Activated T-cell treated with anti-CD3 and anti-CD28 coated beads, Interleukin-2, amount 50 U/mL, for 4 hours (primary cell): ENCODE measurements at regions not wholly inside any gene's neighbourhood (a gene's known extent, or its start where the extent isn't known, plus 50 kb on each side); places are given as distances from the start of the nearest gene placed in this dataset.

ENCODE experiments used
- ATAC-seq, 2 donors: fragments of 200-7000 bp; cut with Tn5 transposase; one replicate each; pipeline ENCODE4 v1.10.0; 2021
- DNase-seq: peaks from one replicate; pipeline ENCODE4 v3.0.0-alpha.2; 2020
- H3K27me3 Mint-ChIP-seq: one replicate; pipeline ENCODE4 v1.8.0; 2021; ENCODE audit warnings: low read depth, mixed read lengths
- H3K36me3 Mint-ChIP-seq: one replicate; pipeline ENCODE4 v1.8.0; 2022; ENCODE audit warnings: mixed read lengths; ENCODE audit not compliant: insufficient read depth
- H3K4me1 Mint-ChIP-seq: one replicate; pipeline ENCODE4 v1.8.0; 2021; ENCODE audit warnings: low read depth, mixed read lengths
- H3K4me3 Mint-ChIP-seq: one replicate; pipeline ENCODE4 v1.8.0; 2021; ENCODE audit warnings: mild to moderate bottlenecking, moderate library complexity, mixed read lengths
- H3K9me3 Mint-ChIP-seq: one replicate; pipeline ENCODE4 v1.8.0; 2021; ENCODE audit warnings: mixed read lengths

- ATAC-seq (no peak), DNase-seq (no peak)
- Mint-ChIP-seq H3K4me3 (no peak overlapping the region), H3K27me3 (peaks cover 6% of the 10 kb centered on the region), H3K36me3 (no peaks in the 10 kb centered on the region), H3K9me3 (no peaks in the 10 kb centered on the region), H3K4me1 (no peaks in the 10 kb centered on the region)
Measured at GRCh38 chr14:101187816-101188570, 284.5 kb upstream of the RTL1 start.

GRCh38 chr14:101188571-101188915 lies 285.0 kb upstream of the RTL1 start:
- H3K27me3 Mint-ChIP-seq = peaks cover 6% of the 10 kb centered on the region
- no peaks in the 10 kb centered on the region for H3K36me3 Mint-ChIP-seq
- H3K9me3 Mint-ChIP-seq = no peaks in the 10 kb centered on the region
- ATAC-seq (no peak), DNase-seq (no peak)
- no peak overlapping the region for H3K4me3 Mint-ChIP-seq
- no peaks in the 10 kb centered on the region for H3K4me1 Mint-ChIP-seq

GRCh38 chr14:101189266-101189665 lies 285.7 kb upstream of the RTL1 start:
- no peak for DNase-seq
- H3K9me3 Mint-ChIP-seq = no peaks in the 10 kb centered on the region
- no peak overlapping the region for H3K4me3 Mint-ChIP-seq
- peaks cover 8% of the 10 kb centered on the region for H3K27me3 Mint-ChIP-seq
- no peaks in the 10 kb centered on the region for H3K4me1 Mint-ChIP-seq
- no peaks in the 10 kb centered on the region for H3K36me3 Mint-ChIP-seq
- ATAC-seq = no peak

- H3K4me1 Mint-ChIP-seq = no peaks in the 10 kb centered on the region
- no peak for ATAC-seq
- no peak for DNase-seq
- H3K27me3 Mint-ChIP-seq = peaks cover 3% of the 10 kb centered on the region
- no peaks in the 10 kb centered on the region for H3K9me3 Mint-ChIP-seq
- H3K36me3 Mint-ChIP-seq = no peaks in the 10 kb centered on the region
- no peak overlapping the region for H3K4me3 Mint-ChIP-seq
Measured at GRCh38 chr14:101189962-101190560, 286.5 kb upstream of the RTL1 start.

- DNase-seq = no peak
- Mint-ChIP-seq H3K4me1 (no peaks in the 10 kb centered on the region), H3K27me3 (peaks cover 2% of the 10 kb centered on the region), H3K9me3 (no peaks in the 10 kb centered on the region), H3K36me3 (no peaks in the 10 kb centered on the region), H3K4me3 (no peak overlapping the region)
- no peak for ATAC-seq
Measured at GRCh38 chr14:101191101-101191720, 287.7 kb upstream of the RTL1 start.

- H3K36me3 Mint-ChIP-seq = no peaks in the 10 kb centered on the region
- no peak for DNase-seq
- H3K4me1 Mint-ChIP-seq = no peaks in the 10 kb centered on the region
- ATAC-seq = no peak
- H3K27me3 Mint-ChIP-seq = peaks cover 2% of the 10 kb centered on the region
- H3K4me3 Mint-ChIP-seq = no peak overlapping the region
- no peaks in the 10 kb centered on the region for H3K9me3 Mint-ChIP-seq
Measured at GRCh38 chr14:101191721-101192660, 288.5 kb upstream of the RTL1 start.

- no peaks in the 10 kb centered on the region for H3K36me3 Mint-ChIP-seq
- H3K27me3 Mint-ChIP-seq = peaks cover 2% of the 10 kb centered on the region
- no peaks in the 10 kb centered on the region for H3K9me3 Mint-ChIP-seq
- H3K4me1 Mint-ChIP-seq = no peaks in the 10 kb centered on the region
- no peak for DNase-seq
- H3K4me3 Mint-ChIP-seq = no peak overlapping the region
- no peak for ATAC-seq
Measured at GRCh38 chr14:101192661-101193000, 289.1 kb upstream of the RTL1 start.

- no peak overlapping the region for H3K4me3 Mint-ChIP-seq
- H3K4me1 Mint-ChIP-seq = no peaks in the 10 kb centered on the region
- DNase-seq = no peak
Measured at GRCh38 chr14:101193106-101193844, 289.8 kb upstream of the RTL1 start.

GRCh38 chr14:101193845-101194372 lies 290.4 kb upstream of the RTL1 start:
- Mint-ChIP-seq H3K36me3 (no peaks in the 10 kb centered on the region), H3K27me3 (peaks cover 2% of the 10 kb centered on the region), H3K4me1 (no peaks in the 10 kb centered on the region), H3K9me3 (no peaks in the 10 kb centered on the region), H3K4me3 (no peak overlapping the region)
- no peak for DNase-seq
- ATAC-seq = no peak

More at GRCh38 chr14:101193106-101193844, 289.8 kb upstream of the RTL1 start:
- ATAC-seq = no peak
- Mint-ChIP-seq H3K36me3 (no peaks in the 10 kb centered on the region), H3K27me3 (peaks cover 2% of the 10 kb centered on the region), H3K9me3 (no peaks in the 10 kb centered on the region)

- Mint-ChIP-seq H3K9me3 (no peaks in the 10 kb centered on the region), H3K36me3 (no peaks in the 10 kb centered on the region), H3K27me3 (peaks cover 2% of the 10 kb centered on the region), H3K4me1 (no peaks in the 10 kb centered on the region), H3K4me3 (no peak overlapping the region)
- no peak for ATAC-seq
- no peak for DNase-seq
Measured at GRCh38 chr14:101194373-101195308, 291.1 kb upstream of the RTL1 start.

- peaks cover 2% of the 10 kb centered on the region for H3K27me3 Mint-ChIP-seq
- no peak for DNase-seq
- H3K9me3 Mint-ChIP-seq = no peaks in the 10 kb centered on the region
Measured at GRCh38 chr14:101195309-101195901, 291.9 kb upstream of the RTL1 start.

GRCh38 chr14:101196051-101196712 lies 292.7 kb upstream of the RTL1 start:
- H3K4me1 Mint-ChIP-seq = no peaks in the 10 kb centered on the region
- ATAC-seq = no peak
- no peak for DNase-seq
- H3K27me3 Mint-ChIP-seq = peaks cover 2% of the 10 kb centered on the region
- no peaks in the 10 kb centered on the region for H3K36me3 Mint-ChIP-seq
- no peaks in the 10 kb centered on the region for H3K9me3 Mint-ChIP-seq
- H3K4me3 Mint-ChIP-seq = no peak overlapping the region

More at GRCh38 chr14:101195309-101195901, 291.9 kb upstream of the RTL1 start:
- H3K4me1 Mint-ChIP-seq = no peaks in the 10 kb centered on the region
- H3K4me3 Mint-ChIP-seq = no peak overlapping the region
- no peaks in the 10 kb centered on the region for H3K36me3 Mint-ChIP-seq
- ATAC-seq = no peak
